HUES64 (cell line): ENCODE measurements at regions not wholly inside any gene's neighbourhood (a gene's known extent, or its start where the extent isn't known, plus 50 kb on each side); places are given as distances from the start of the nearest gene placed in this dataset.
"Not testable (repeated sequence)": the region's sequence is repeated elsewhere in the genome, so short reads cannot be mapped to it uniquely, and the experiment has no call there.

Source experiments
- H3K27ac ChIP-seq: 2 replicates; pipeline ENCODE4 v1.7.0; 2013; ENCODE audit warnings: low read depth, low read length, inconsistent platforms
- H3K27me3 ChIP-seq: 2 replicates; pipeline ENCODE4 v1.6.1; 2013; ENCODE audit warnings: mild to moderate bottlenecking, low read length; ENCODE audit not compliant: insufficient read depth
- H3K36me3 ChIP-seq: 2 replicates; pipeline ENCODE4 v1.6.1; 2013; ENCODE audit warnings: mild to moderate bottlenecking, low read length; ENCODE audit not compliant: insufficient read depth
- H3K4me1 ChIP-seq: 2 replicates; pipeline ENCODE4 v1.6.1; 2013; ENCODE audit warnings: mild to moderate bottlenecking, low read length, moderate library complexity; ENCODE audit not compliant: insufficient read depth
- H3K4me3 ChIP-seq: 2 replicates; pipeline ENCODE4 v1.5.1; 2013; ENCODE audit warnings: mild to moderate bottlenecking, low read length, moderate library complexity
- H3K9ac ChIP-seq: 2 replicates; pipeline ENCODE4 v1.6.1; 2013; ENCODE audit warnings: mild to moderate bottlenecking, low read depth, low read length
- H3K9me3 ChIP-seq: 2 replicates; pipeline ENCODE4 v1.6.1; 2013; ENCODE audit warnings: low read depth, low read length; ENCODE audit not compliant: insufficient read depth
- WGBS: fragments of 150-250, 120-280 bp; methylation state at CpG from one replicate; pipeline ENCODE4 v1.1.7; 2013; ENCODE audit warnings: missing lambda C conversion rate; 5-methylcytosine and 5-hydroxymethylcytosine counted together

GRCh38 chr16:65570261-65570660, 448.4 kb upstream of the CDH11 start:
- no peaks in the 10 kb centered on the region; the same call in 1 of the 2 replicates for H3K9me3 ChIP-seq
- no peaks in the 10 kb centered on the region for H3K4me1 ChIP-seq
- H3K27ac ChIP-seq: no peak overlapping the region
- H3K9ac ChIP-seq: no peak overlapping the region
- H3K36me3 ChIP-seq: no peaks in the 10 kb centered on the region
- no peak overlapping the region for H3K4me3 ChIP-seq
- H3K27me3 ChIP-seq: no peaks in the 10 kb centered on the region
- WGBS: no CpG with 5 or more reads among the region's 1 CpG

GRCh38 chr16:65559846-65560245, 438.0 kb upstream of the CDH11 start:
- H3K27ac ChIP-seq: no peak overlapping the region
- H3K36me3 ChIP-seq: no peaks in the 10 kb centered on the region
- H3K4me1 ChIP-seq: no peaks in the 10 kb centered on the region

GRCh38 chr16:65549689-65550088, 427.8 kb upstream of the CDH11 start:
- H3K36me3 ChIP-seq, H3K4me3 ChIP-seq, H3K27ac ChIP-seq, H3K9ac ChIP-seq, H3K27me3 ChIP-seq: not testable (repeated sequence)
- peaks cover 11% of the 10 kb centered on the region for H3K9me3 ChIP-seq
- 91% methylated on average over 1 of the region's 1 CpG for WGBS
- peaks cover 24% of the 10 kb centered on the region for H3K4me1 ChIP-seq

More at GRCh38 chr16:65559846-65560245, 438.0 kb upstream of the CDH11 start:
- WGBS: 92% methylated on average over 3 of the region's 3 CpGs
- Histone ChIP-seq H3K9me3 (peaks cover 11% of the 10 kb centered on the region), H3K9ac (no peak overlapping the region), H3K27me3 (no peaks in the 10 kb centered on the region), H3K4me3 (no peak overlapping the region)

- H3K27ac ChIP-seq: peak overlapping the region; percentile 58; the same call in 1 of the 2 replicates
- peaks cover 24% of the 10 kb centered on the region for H3K4me1 ChIP-seq
- no peak overlapping the region for H3K9ac ChIP-seq
- peaks cover 11% of the 10 kb centered on the region for H3K9me3 ChIP-seq
- 57% methylated on average over 2 of the region's 2 CpGs for WGBS
- no peak overlapping the region for H3K4me3 ChIP-seq
- H3K27me3 ChIP-seq: no peaks in the 10 kb centered on the region
- H3K36me3 ChIP-seq: no peaks in the 10 kb centered on the region
Observed at GRCh38 chr16:65548470-65548869, 426.6 kb upstream of the CDH11 start.

- H3K36me3 ChIP-seq: no peaks in the 10 kb centered on the region
- H3K27me3 ChIP-seq: no peaks in the 10 kb centered on the region
- peaks cover 11% of the 10 kb centered on the region for H3K9me3 ChIP-seq
- WGBS: 43% methylated on average over 7 of the region's 7 CpGs
- peak overlapping the region; percentile 58; the same call in 1 of the 2 replicates for H3K27ac ChIP-seq
- no peak overlapping the region for H3K4me3 ChIP-seq
- peaks cover 24% of the 10 kb centered on the region for H3K4me1 ChIP-seq
- no peak overlapping the region for H3K9ac ChIP-seq
Observed at GRCh38 chr16:65547772-65548446, 426.0 kb upstream of the CDH11 start.

GRCh38 chr16:65546353-65546791, 424.5 kb upstream of the CDH11 start:
- Histone ChIP-seq H3K4me1 (peaks cover 24% of the 10 kb centered on the region), H3K9ac (no peak overlapping the region)
- WGBS: 66% methylated on average over 3 of the region's 3 CpGs

GRCh38 chr16:65545413-65545956, 423.6 kb upstream of the CDH11 start:
- Histone ChIP-seq H3K9me3 (peaks cover 4% of the 10 kb centered on the region), H3K27me3 (no peaks in the 10 kb centered on the region), H3K27ac (no peak overlapping the region), H3K4me3 (no peak overlapping the region), H3K4me1 (peaks cover 24% of the 10 kb centered on the region), H3K9ac (no peak overlapping the region), H3K36me3 (no peaks in the 10 kb centered on the region)
- WGBS: 67% methylated on average over 1 of the region's 2 CpGs

More at GRCh38 chr16:65546353-65546791, 424.5 kb upstream of the CDH11 start:
- no peaks in the 10 kb centered on the region for H3K36me3 ChIP-seq
- no peaks in the 10 kb centered on the region for H3K27me3 ChIP-seq
- H3K27ac ChIP-seq: no peak overlapping the region
- H3K9me3 ChIP-seq: peaks cover 11% of the 10 kb centered on the region
- H3K4me3 ChIP-seq: no peak overlapping the region

GRCh38 chr16:65543781-65544740, 422.2 kb upstream of the CDH11 start:
- H3K36me3 ChIP-seq: no peaks in the 10 kb centered on the region
- no peak overlapping the region for H3K27ac ChIP-seq
- no peak overlapping the region for H3K4me3 ChIP-seq
- no peaks in the 10 kb centered on the region for H3K27me3 ChIP-seq
- peaks cover 24% of the 10 kb centered on the region for H3K4me1 ChIP-seq
- H3K9ac ChIP-seq: no peak overlapping the region
- WGBS: 89% methylated on average over 4 of the region's 5 CpGs
- no peaks in the 10 kb centered on the region for H3K9me3 ChIP-seq

GRCh38 chr16:65541646-65542045, 419.8 kb upstream of the CDH11 start:
- no peaks in the 10 kb centered on the region for H3K36me3 ChIP-seq
- no peaks in the 10 kb centered on the region for H3K27me3 ChIP-seq
- H3K9ac ChIP-seq: no peak overlapping the region
- no peaks in the 10 kb centered on the region for H3K9me3 ChIP-seq
- 100% methylated on average over 1 of the region's 1 CpG for WGBS
- no peak overlapping the region for H3K27ac ChIP-seq
- H3K4me1 ChIP-seq: peaks cover 6% of the 10 kb centered on the region; the same call in 1 of the 2 replicates
- H3K4me3 ChIP-seq: no peak overlapping the region

- no peaks in the 10 kb centered on the region for H3K4me1 ChIP-seq
- H3K27ac ChIP-seq: no peak overlapping the region
- H3K4me3 ChIP-seq: no peak overlapping the region
- H3K9me3 ChIP-seq: no peaks in the 10 kb centered on the region
- no peaks in the 10 kb centered on the region for H3K36me3 ChIP-seq
- no peak overlapping the region for H3K9ac ChIP-seq
- H3K27me3 ChIP-seq: no peaks in the 10 kb centered on the region
Observed at GRCh38 chr16:65540901-65541300, 419.0 kb upstream of the CDH11 start.

GRCh38 chr16:65538976-65539375, 417.1 kb upstream of the CDH11 start:
- 96% methylated on average over 3 of the region's 3 CpGs for WGBS
- Histone ChIP-seq H3K9ac (no peak overlapping the region), H3K36me3 (no peaks in the 10 kb centered on the region), H3K9me3 (no peaks in the 10 kb centered on the region), H3K4me1 (no peaks in the 10 kb centered on the region), H3K4me3 (no peak overlapping the region), H3K27me3 (no peaks in the 10 kb centered on the region), H3K27ac (no peak overlapping the region)
